Ovary (tissue), 7 donors: ENCODE measurements at regions not wholly inside any gene's neighbourhood (a gene's known extent, or its start where the extent isn't known, plus 50 kb on each side); places are given as distances from the start of the nearest gene placed in this dataset.

ENCODE experiments used
- DNase-seq, 5 donors: peaks; one replicate each; pipeline ENCODE4 v3.0.0-alpha.2; 2019 to 2020
- H3K27ac ChIP-seq, 2 donors: fragments of 200-600 bp; one replicate each; pipeline versions ENCODE4 v1.5.1 to v1.8.0; 2019 to 2022
- H3K27me3 ChIP-seq: fragments of 200-600 bp; one replicate; pipeline ENCODE4 v1.8.0; 2022
- H3K36me3 ChIP-seq: fragments of 200-600 bp; sonication (generic); one replicate; pipeline ENCODE4 v1.5.1; 2019
- H3K4me1 ChIP-seq: one replicate; pipeline ENCODE4 v1.8.1; 2013; ENCODE audit warnings: mild to moderate bottlenecking, moderate library complexity; ENCODE audit not compliant: insufficient read depth
- H3K4me3 ChIP-seq: fragments of 200-600 bp; sonication (generic); one replicate; pipeline ENCODE4 v1.5.1; 2017
- H3K9me3 ChIP-seq, 2 donors: fragments of 200-600 bp in 1 of 2; sonication (generic) in 1 of 2; one replicate each; pipeline versions ENCODE4 v1.5.1 to v1.8.1; 2013 to 2019; ENCODE audit warnings: mild to moderate bottlenecking in 1 of 2, moderate library complexity in 1 of 2
- EP300 ChIP-seq: sonication (generic); formaldehyde crosslinking; IDR thresholded peaks from one replicate; pipeline ENCODE4 v1.6.1; 2017; ENCODE audit warnings: antibody characterized with exemption
- POLR2A ChIP-seq: fragments of 450-650 bp; IDR thresholded peaks from one replicate; pipeline ENCODE4 v1.6.1; 2017; ENCODE audit warnings: antibody characterized with exemption, mild to moderate bottlenecking, moderate library complexity
- WGBS, 3 donors: extraction: QIAGEN DNeasy Blood & Tissue Kit in 1 of 3; methylation state at CpG; one replicate each; pipeline versions ENCODE4 v1.1.5 to v1.1.7; 2013 to 2017; 5-methylcytosine and 5-hydroxymethylcytosine counted together
- intact Hi-C, 4 donors: fragments of 100-400 bp; cut with DNase I; formaldehyde crosslinking; loops; one replicate each; pipeline versions ENCODE4 v1.11.0 to v1.15.1; 2022 to 2023
- TF ChIP-seq, protein P1 (sequence below), 3 donors: fragments of 450-650 bp in 2 of 3; fragments of 200-600 bp in 1 of 3; IDR thresholded peaks; one replicate each; pipeline versions ENCODE4 v1.5.1 to v1.8.0; 2016 to 2022; ENCODE audit warnings: antibody characterized with exemption in 3 of 3, mild to moderate bottlenecking in 1 of 3
- donor health status: DM: no; HTN: no; CAD: no; lungs with moderate emphysema.
- donor health status: DM: no; HTN: no; CAD: no.
- donor health status: Bipolar disorder and iron deficiency.
- donor health status: DM: no; HTN: no; CAD: no.
- donor health status: DM: yes; HTN: yes; CAD: no.

GRCh38 chr10:57018452-57018851 lies 657.4 kb upstream of the ZWINT start:
- Histone ChIP-seq H3K27me3 (no peaks in the 10 kb centered on the region), H3K4me3 (no peak overlapping the region), H3K27ac (no peak overlapping the region), H3K4me1 (no peaks in the 10 kb centered on the region), H3K9me3 (no peaks in the 10 kb centered on the region), H3K36me3 (no peaks in the 10 kb centered on the region)
- WGBS, 3 donors, result 22 to 48% (median 26%) methylated on average over 1 of the region's 1 CpG
- intact Hi-C loops, result no loop called here
- TF ChIP-seq POLR2A, result no peak
- no peak for DNase-seq

- Histone ChIP-seq H3K36me3 (no peaks in the 10 kb centered on the region), H3K4me1 (no peaks in the 10 kb centered on the region), H3K9me3 (no peaks in the 10 kb centered on the region), H3K27me3 (no peaks in the 10 kb centered on the region), H3K4me3 (no peak overlapping the region), H3K27ac (no peak overlapping the region)
- 69 to 73% (median 72%) methylated on average over 7 of the region's 7 CpGs for WGBS, 3 donors
- TF ChIP-seq EP300 (no peak), POLR2A (no peak)
- TF ChIP-seq, protein P1, sequence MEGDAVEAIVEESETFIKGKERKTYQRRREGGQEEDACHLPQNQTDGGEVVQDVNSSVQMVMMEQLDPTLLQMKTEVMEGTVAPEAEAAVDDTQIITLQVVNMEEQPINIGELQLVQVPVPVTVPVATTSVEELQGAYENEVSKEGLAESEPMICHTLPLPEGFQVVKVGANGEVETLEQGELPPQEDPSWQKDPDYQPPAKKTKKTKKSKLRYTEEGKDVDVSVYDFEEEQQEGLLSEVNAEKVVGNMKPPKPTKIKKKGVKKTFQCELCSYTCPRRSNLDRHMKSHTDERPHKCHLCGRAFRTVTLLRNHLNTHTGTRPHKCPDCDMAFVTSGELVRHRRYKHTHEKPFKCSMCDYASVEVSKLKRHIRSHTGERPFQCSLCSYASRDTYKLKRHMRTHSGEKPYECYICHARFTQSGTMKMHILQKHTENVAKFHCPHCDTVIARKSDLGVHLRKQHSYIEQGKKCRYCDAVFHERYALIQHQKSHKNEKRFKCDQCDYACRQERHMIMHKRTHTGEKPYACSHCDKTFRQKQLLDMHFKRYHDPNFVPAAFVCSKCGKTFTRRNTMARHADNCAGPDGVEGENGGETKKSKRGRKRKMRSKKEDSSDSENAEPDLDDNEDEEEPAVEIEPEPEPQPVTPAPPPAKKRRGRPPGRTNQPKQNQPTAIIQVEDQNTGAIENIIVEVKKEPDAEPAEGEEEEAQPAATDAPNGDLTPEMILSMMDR (IDR thresholded peaks at IDR 0.05), result no peak
- DNase-seq, result no peak
- intact Hi-C loops, result no loop called here
These were observed 656.4 kb upstream of the ZWINT start for GRCh38 chr10:57017356-57018037.

GRCh38 chr10:57015595-57016318 lies 654.7 kb upstream of the ZWINT start:
- Histone ChIP-seq H3K27ac (no peak overlapping the region), H3K36me3 (no peaks in the 10 kb centered on the region), H3K4me1 (no peaks in the 10 kb centered on the region), H3K4me3 (no peak overlapping the region), H3K27me3 (no peaks in the 10 kb centered on the region), H3K9me3 (no peaks in the 10 kb centered on the region)
- TF ChIP-seq EP300 (no peak), POLR2A (no peak)
- TF ChIP-seq, protein P1 (IDR thresholded peaks at IDR 0.05), result no peak
- 91 to 94% (median 94%) methylated on average over 13 of the region's 13 CpGs for WGBS, 3 donors
- intact Hi-C loops, result no loop called here
- no peak for DNase-seq

DNA sequence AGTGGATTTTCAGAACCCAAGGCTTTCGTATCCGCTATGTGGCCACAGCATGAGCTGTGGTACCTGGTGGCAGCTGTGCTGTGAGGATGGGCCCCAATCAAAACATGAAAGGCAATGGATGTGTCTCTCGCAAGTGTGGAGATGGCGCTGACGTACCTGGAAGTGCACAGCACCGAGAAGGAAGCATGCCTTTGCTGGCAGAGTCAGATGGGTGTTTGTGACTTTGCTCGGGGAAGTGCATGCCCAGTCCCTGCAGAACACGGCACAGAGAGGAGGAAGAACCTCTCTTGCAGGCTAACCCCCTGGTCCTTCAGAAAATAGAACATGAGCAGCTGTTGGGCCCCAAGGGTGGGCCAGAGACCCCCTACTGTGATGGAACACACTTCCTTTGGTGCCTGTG lies 654.1 kb upstream of the ZWINT start:
- TF ChIP-seq POLR2A, result no peak
- TF ChIP-seq, protein P1 (IDR thresholded peaks at IDR 0.05), result no peak
- TF ChIP-seq EP300, result no peak
- Histone ChIP-seq H3K36me3 (no peaks in the 10 kb centered on the region), H3K9me3 (no peaks in the 10 kb centered on the region), H3K27ac (no peak overlapping the region), H3K4me1 (no peaks in the 10 kb centered on the region), H3K4me3 (no peak overlapping the region), H3K27me3 (no peaks in the 10 kb centered on the region)
- intact Hi-C loops, result no loop called here
- no peak for DNase-seq
- WGBS, 3 donors, result 82 to 92% (median 82%) methylated on average over 7 to 8 of the region's 8 CpGs

GRCh38 chr10:57014758-57015157 lies 653.7 kb upstream of the ZWINT start:
- no peak for DNase-seq
- H3K27me3 ChIP-seq, result no peaks in the 10 kb centered on the region
- intact Hi-C loops, result no loop called here
- no peak overlapping the region for H3K27ac ChIP-seq
- TF ChIP-seq EP300 (no peak), POLR2A (no peak)
- TF ChIP-seq, protein P1 (IDR thresholded peaks at IDR 0.05), result no peak
- H3K4me3 ChIP-seq, result no peak overlapping the region
- no peaks in the 10 kb centered on the region for H3K36me3 ChIP-seq
- H3K9me3 ChIP-seq, result no peaks in the 10 kb centered on the region
- no peaks in the 10 kb centered on the region for H3K4me1 ChIP-seq
- 29 to 45% (median 37%) methylated on average over 3 of the region's 3 CpGs for WGBS, 3 donors
